ENCODE measurements at regions not wholly inside any gene's neighbourhood (a gene's known extent, or its start where the extent isn't known, plus 50 kb on each side); places are given as distances from the start of the nearest gene placed in this dataset.

GRCh38 chr2:164151522-164151921 is 415.7 kb upstream of the FIGN start:
- H4K20me1 ChIP-seq (ENCODE audit: insufficient read depth) = no peaks in the 10 kb centered on the region
- DNase-seq = no peak
- no peaks in the 10 kb centered on the region for H3K79me2 ChIP-seq (ENCODE audit: insufficient read depth)
- TF ChIP-seq TCF12 (IDR thresholded peaks at IDR 0.05) (no peak), SIN3A (IDR thresholded peaks at IDR 0.05; ENCODE audit: borderline replicate concordance, low read depth, low read length) (no peak), FOSL2 (IDR thresholded peaks at IDR 0.05; ENCODE audit: borderline replicate concordance, low read depth) (no peak), NRF1 (IDR thresholded peaks at IDR 0.05; ENCODE audit: low read depth, low read length) (no peak), RAD21 (IDR thresholded peaks at IDR 0.05; ENCODE audit: low read length) (no peak), EP300 (IDR thresholded peaks at IDR 0.05; ENCODE audit: borderline replicate concordance in 1 of 2, low read depth in 1 of 2, low read length in 1 of 2) (no peak), GATA2 (CRISPR knock-in tag; IDR thresholded peaks at IDR 0.05) (no peak), FOXJ3 (CRISPR knock-in tag; IDR thresholded peaks at IDR 0.05) (no peak), RFX5 (IDR thresholded peaks at IDR 0.05; ENCODE audit: low read length) (no peak), FOXM1 (IDR thresholded peaks at IDR 0.05; ENCODE audit: low read depth) (no peak), TEAD4 (IDR thresholded peaks at IDR 0.05; ENCODE audit: borderline replicate concordance, insufficient read depth) (no peak), NFIC (IDR thresholded peaks at IDR 0.05; ENCODE audit: borderline replicate concordance) (no peak), CHD2 (IDR thresholded peaks at IDR 0.05; ENCODE audit: low read length, partially characterized antibody) (no peak), MAX (IDR thresholded peaks at IDR 0.05; ENCODE audit: low read depth) (no peak), CTCF (IDR thresholded peaks at IDR 0.05) (no peak), YY1 (IDR thresholded peaks at IDR 0.05; ENCODE audit: low read depth) (no peak)
- no peaks in the 10 kb centered on the region for H3K4me1 ChIP-seq (ENCODE audit: control insufficient read depth in 1 of 2, insufficient read depth in 2 of 2, low read depth in 1 of 2, low read length in 1 of 2)
- no peaks in the 10 kb centered on the region for H3F3A ChIP-seq (replicated peaks; ENCODE audit: insufficient read depth)
- H2AFZ ChIP-seq (ENCODE audit: low read depth) = no peak overlapping the region
- H3K27me3 ChIP-seq (ENCODE audit: insufficient read depth) = no peaks in the 10 kb centered on the region
- H3K27ac ChIP-seq (ENCODE audit: low read depth in 2 of 2, low read length in 1 of 2) = no peak overlapping the region
- no peak overlapping the region for H3K4me3 ChIP-seq (ENCODE audit: low read depth in 2 of 2, low read length in 1 of 2)
- ChIA-PET CTCF (interaction anchor here (1.7 kb wide), 1 partner anchor 9 kb away, joined by 5 read pairs; no protein-coding TSS in a partner anchor), POLR2A (no interaction called here)
- H3K36me3 ChIP-seq (replicated peaks in 1 of 2; ENCODE audit: control insufficient read depth in 1 of 2, insufficient read depth in 2 of 2, low read length in 1 of 2) = no peaks in the 10 kb centered on the region
- H3K9me3 ChIP-seq = no peaks in the 10 kb centered on the region
- no peaks in the 10 kb centered on the region; the same call in 1 of the 2 replicates for H3K9me2 ChIP-seq
- no peak overlapping the region for H3K9ac ChIP-seq
- 58% methylated on average over 5 of the region's 5 CpGs for WGBS (ENCODE audit: low lambda C conversion rate)
- no peak overlapping the region for H3K4me2 ChIP-seq

DNA sequence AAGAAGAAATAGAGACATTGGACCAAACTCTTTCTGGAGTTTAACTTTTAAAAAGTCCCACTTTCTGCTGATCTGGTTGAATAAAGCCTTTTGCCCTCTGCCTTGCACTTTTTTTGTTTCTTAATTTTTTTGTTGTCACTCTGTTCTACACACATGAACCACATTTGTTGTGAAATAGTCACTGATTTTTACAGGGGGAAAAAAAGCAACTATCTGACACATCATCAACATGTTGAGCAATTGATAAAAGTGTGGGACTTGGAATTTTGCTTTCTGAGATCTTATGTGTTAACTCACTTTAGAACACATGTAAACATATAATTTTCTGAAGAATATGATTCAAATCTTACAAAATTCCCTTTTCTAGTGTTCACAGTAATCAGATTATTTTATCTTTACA is 414.8 kb upstream of the FIGN start:
- Histone ChIP-seq H3F3A (replicated peaks; ENCODE audit: insufficient read depth) (no peaks in the 10 kb centered on the region), H3K4me3 (ENCODE audit: low read depth in 2 of 2, low read length in 1 of 2) (no peak overlapping the region), H4K20me1 (ENCODE audit: insufficient read depth) (no peaks in the 10 kb centered on the region), H3K4me1 (ENCODE audit: control insufficient read depth in 1 of 2, insufficient read depth in 2 of 2, low read depth in 1 of 2, low read length in 1 of 2) (no peaks in the 10 kb centered on the region; a peak in 1 of 4 replicates), H3K4me2 (no peak overlapping the region), H2AFZ (ENCODE audit: low read depth) (no peak overlapping the region), H3K36me3 (replicated peaks in 1 of 2; ENCODE audit: control insufficient read depth in 1 of 2, insufficient read depth in 2 of 2, low read length in 1 of 2) (no peaks in the 10 kb centered on the region), H3K9me3 (no peaks in the 10 kb centered on the region), H3K27ac (ENCODE audit: low read depth in 2 of 2, low read length in 1 of 2) (no peak overlapping the region), H3K79me2 (ENCODE audit: insufficient read depth) (no peaks in the 10 kb centered on the region), H3K27me3 (ENCODE audit: insufficient read depth) (no peaks in the 10 kb centered on the region), H3K9ac (no peak overlapping the region), H3K9me2 (no peaks in the 10 kb centered on the region)
- DNase-seq = no peak
- CTCF ChIA-PET = interaction anchor here (1.7 kb wide), 1 partner anchor 8 kb away, joined by 5 read pairs; no protein-coding TSS in a partner anchor
- POLR2A ChIA-PET = no interaction called here
- TF ChIP-seq TAF1 (IDR thresholded peaks at IDR 0.05; ENCODE audit: borderline replicate concordance, low read depth, low read length) (no peak), JUND (IDR thresholded peaks at IDR 0.05) (no peak), RXRA (IDR thresholded peaks at IDR 0.05; ENCODE audit: borderline replicate concordance, low read depth) (no peak), MEF2A (IDR thresholded peaks at IDR 0.05; ENCODE audit: borderline replicate concordance, low read depth) (no peak), YY1 (IDR thresholded peaks at IDR 0.05; ENCODE audit: low read depth) (no peak), RAD21 (IDR thresholded peaks at IDR 0.05; ENCODE audit: low read length) (no peak), RFX5 (IDR thresholded peaks at IDR 0.05; ENCODE audit: low read length) (no peak), GABPA (IDR thresholded peaks at IDR 0.05; ENCODE audit: low read depth) (no peak), CTCF (IDR thresholded peaks at IDR 0.05) (no peak), CHD2 (IDR thresholded peaks at IDR 0.05; ENCODE audit: low read length, partially characterized antibody) (no peak)

Data from SK-N-SH (cell line).